ENCODE measurements at regions not wholly inside any gene's neighbourhood (a gene's known extent, or its start where the extent isn't known, plus 50 kb on each side); places are given as distances from the start of the nearest gene placed in this dataset.
"Not testable (repeated sequence)": the region's sequence is repeated elsewhere in the genome, so short reads cannot be mapped to it uniquely, and the experiment has no call there.

DNA sequence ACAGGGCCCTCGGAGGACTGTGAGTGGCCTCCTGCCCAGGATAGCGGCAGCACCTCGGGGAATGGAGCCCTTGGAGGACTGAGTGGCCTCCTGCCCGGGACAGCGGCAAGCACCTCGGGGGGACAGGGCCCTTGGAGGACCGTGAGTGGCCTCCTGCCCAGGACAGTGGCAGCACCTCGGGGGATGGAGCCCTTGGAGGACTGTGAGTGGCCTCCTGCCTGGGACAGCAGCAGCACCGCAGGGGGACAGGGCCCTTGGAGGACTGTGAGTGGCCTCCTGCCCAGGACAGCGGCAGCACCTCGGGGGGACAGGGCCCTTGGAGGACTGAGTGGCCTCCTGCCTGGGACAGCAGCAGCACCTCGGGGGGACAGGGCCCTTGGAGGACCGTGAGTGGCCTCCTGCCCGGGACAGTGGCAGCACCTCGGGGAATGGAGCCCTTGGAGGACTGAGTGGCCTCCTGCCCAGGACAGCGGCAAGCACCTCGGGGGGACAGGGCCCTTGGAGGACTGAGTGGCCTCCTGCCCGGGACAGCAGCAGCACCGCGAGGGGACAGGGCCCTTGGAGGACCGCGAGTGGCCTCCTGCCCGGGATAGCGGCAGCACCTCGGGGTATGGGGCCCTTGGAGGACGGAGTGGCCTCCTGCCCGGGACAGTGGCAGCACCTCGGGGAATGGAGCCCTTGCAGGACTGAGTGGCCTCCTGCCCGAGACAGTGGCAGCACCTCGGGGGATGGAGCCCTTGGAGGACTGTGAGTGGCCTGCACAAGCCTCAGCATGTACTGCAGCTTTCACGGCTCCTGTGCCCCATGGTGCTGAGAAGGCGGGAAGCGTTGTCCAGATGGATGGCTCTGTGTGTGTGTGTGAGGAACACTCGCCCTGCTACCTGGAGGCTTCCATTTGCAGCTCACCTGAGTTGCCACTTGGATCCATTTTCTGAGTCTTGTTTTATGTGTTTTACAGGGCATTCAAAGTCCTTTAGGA is 109.5 kb downstream of the SOX1 start:
- TF ChIP-seq, protein P1, sequence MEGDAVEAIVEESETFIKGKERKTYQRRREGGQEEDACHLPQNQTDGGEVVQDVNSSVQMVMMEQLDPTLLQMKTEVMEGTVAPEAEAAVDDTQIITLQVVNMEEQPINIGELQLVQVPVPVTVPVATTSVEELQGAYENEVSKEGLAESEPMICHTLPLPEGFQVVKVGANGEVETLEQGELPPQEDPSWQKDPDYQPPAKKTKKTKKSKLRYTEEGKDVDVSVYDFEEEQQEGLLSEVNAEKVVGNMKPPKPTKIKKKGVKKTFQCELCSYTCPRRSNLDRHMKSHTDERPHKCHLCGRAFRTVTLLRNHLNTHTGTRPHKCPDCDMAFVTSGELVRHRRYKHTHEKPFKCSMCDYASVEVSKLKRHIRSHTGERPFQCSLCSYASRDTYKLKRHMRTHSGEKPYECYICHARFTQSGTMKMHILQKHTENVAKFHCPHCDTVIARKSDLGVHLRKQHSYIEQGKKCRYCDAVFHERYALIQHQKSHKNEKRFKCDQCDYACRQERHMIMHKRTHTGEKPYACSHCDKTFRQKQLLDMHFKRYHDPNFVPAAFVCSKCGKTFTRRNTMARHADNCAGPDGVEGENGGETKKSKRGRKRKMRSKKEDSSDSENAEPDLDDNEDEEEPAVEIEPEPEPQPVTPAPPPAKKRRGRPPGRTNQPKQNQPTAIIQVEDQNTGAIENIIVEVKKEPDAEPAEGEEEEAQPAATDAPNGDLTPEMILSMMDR (IDR thresholded peaks at IDR 0.05) = not testable (repeated sequence)
- not testable (repeated sequence) for TF ChIP-seq POLR2A (IDR thresholded peaks at IDR 0.05)

Measured in testis (tissue), 2 donors.